MCF 10A (cell line): ENCODE measurements at regions not wholly inside any gene's neighbourhood (a gene's known extent, or its start where the extent isn't known, plus 50 kb on each side); places are given as distances from the start of the nearest gene placed in this dataset.

Experiments used
- BruUV-seq: library from RNA; stranded (reverse); fragments of 400-500 nt; replicated peaks from 2 replicates; lab custom pipeline; 2021; lab: Mats Ljungman, UMichigan
- CTCF ChIA-PET: fragments of 300-600 bp; sonication (Branson Sonifier 250); formaldehyde crosslinking; extraction: SDS; loops from one replicate; lab custom pipeline; 2021; ENCODE audit warnings: antibody characterized with exemption, inconsistent platforms; lab: Yijun Ruan, JAX
- POLR2A ChIA-PET: fragments of 300-600, 350-650 bp; sonication (Branson Sonifier 250); formaldehyde crosslinking; extraction: SDS; loops from one replicate; lab custom pipeline; 2020; ENCODE audit warnings: antibody characterized with exemption, inconsistent platforms; lab: Yijun Ruan, JAX
- DNase-seq: peaks from one replicate; pipeline ENCODE4 v3.0.0-alpha.2; 2018; ENCODE audit not compliant: unreplicated experiment
- H3K27ac Mint-ChIP-seq: one replicate; pipeline ENCODE4 v1.8.0; 2022; ENCODE audit warnings: mild to moderate bottlenecking, low read depth, mixed read lengths; ENCODE audit not compliant: unreplicated experiment
- H3K27me3 Mint-ChIP-seq: one replicate; pipeline ENCODE4 v1.8.0; 2022; ENCODE audit warnings: mixed read lengths; ENCODE audit not compliant: insufficient read depth, unreplicated experiment
- H3K36me3 Mint-ChIP-seq: one replicate; pipeline ENCODE4 v1.8.0; 2022; ENCODE audit warnings: mild to moderate bottlenecking, moderate library complexity, mixed read lengths; ENCODE audit not compliant: insufficient read depth, unreplicated experiment
- H3K4me1 Mint-ChIP-seq: one replicate; pipeline ENCODE4 v1.8.0; 2022; ENCODE audit warnings: mixed read lengths; ENCODE audit not compliant: insufficient read depth, unreplicated experiment
- H3K4me3 Mint-ChIP-seq: one replicate; pipeline ENCODE4 v1.8.0; 2022; ENCODE audit warnings: mild to moderate bottlenecking, moderate library complexity, mixed read lengths; ENCODE audit not compliant: unreplicated experiment
- H3K9me3 Mint-ChIP-seq: one replicate; pipeline ENCODE4 v1.8.0; 2022; ENCODE audit warnings: mixed read lengths; ENCODE audit not compliant: unreplicated experiment
- intact Hi-C: fragments of 100-400 bp; cut with micrococcal nuclease; formaldehyde crosslinking; loops from 2 replicates; pipeline ENCODE4 v1.14.1; 2022
- TF ChIP-seq, protein P1 (sequence below): fragments of 200-600 bp; IDR thresholded peaks from one replicate; pipeline ENCODE4 v1.8.0; 2022; ENCODE audit warnings: antibody characterized with exemption, mild to moderate bottlenecking; ENCODE audit not compliant: unreplicated experiment

DNA sequence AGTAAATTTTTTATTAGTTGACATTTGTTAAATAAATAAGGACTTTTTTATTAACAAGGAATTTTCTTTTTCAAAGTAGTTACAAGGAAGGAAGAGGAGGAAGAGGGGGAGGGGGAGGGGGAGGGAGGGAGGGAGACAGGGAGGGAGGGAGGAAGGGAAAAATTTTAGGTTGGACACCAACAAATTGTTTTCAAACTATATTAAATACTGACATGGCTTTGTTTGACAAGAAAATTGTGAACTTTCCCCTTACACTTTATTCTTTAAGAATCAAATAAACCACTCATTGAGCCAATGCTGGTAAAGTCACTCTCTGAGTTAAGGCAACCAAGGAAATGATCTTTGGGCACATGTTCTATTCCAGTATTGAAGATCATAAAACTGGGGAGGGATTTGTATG lies 115.7 kb upstream of the PPP2R3A start:
- peaks cover 8% of the 10 kb centered on the region for H3K9me3 Mint-ChIP-seq
- intact Hi-C loops: no loop called here
- DNase-seq: no peak
- no peak overlapping the region for H3K27ac Mint-ChIP-seq
- BruUV-seq: no TSS peak
- no peaks in the 10 kb centered on the region for H3K4me1 Mint-ChIP-seq
- H3K4me3 Mint-ChIP-seq: no peak overlapping the region
- peaks cover 42% of the 10 kb centered on the region for H3K27me3 Mint-ChIP-seq
- TF ChIP-seq, protein P1, sequence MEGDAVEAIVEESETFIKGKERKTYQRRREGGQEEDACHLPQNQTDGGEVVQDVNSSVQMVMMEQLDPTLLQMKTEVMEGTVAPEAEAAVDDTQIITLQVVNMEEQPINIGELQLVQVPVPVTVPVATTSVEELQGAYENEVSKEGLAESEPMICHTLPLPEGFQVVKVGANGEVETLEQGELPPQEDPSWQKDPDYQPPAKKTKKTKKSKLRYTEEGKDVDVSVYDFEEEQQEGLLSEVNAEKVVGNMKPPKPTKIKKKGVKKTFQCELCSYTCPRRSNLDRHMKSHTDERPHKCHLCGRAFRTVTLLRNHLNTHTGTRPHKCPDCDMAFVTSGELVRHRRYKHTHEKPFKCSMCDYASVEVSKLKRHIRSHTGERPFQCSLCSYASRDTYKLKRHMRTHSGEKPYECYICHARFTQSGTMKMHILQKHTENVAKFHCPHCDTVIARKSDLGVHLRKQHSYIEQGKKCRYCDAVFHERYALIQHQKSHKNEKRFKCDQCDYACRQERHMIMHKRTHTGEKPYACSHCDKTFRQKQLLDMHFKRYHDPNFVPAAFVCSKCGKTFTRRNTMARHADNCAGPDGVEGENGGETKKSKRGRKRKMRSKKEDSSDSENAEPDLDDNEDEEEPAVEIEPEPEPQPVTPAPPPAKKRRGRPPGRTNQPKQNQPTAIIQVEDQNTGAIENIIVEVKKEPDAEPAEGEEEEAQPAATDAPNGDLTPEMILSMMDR: no peak
- POLR2A ChIA-PET: no interaction called here
- CTCF ChIA-PET: no interaction called here
- H3K36me3 Mint-ChIP-seq: no peaks in the 10 kb centered on the region

DNA sequence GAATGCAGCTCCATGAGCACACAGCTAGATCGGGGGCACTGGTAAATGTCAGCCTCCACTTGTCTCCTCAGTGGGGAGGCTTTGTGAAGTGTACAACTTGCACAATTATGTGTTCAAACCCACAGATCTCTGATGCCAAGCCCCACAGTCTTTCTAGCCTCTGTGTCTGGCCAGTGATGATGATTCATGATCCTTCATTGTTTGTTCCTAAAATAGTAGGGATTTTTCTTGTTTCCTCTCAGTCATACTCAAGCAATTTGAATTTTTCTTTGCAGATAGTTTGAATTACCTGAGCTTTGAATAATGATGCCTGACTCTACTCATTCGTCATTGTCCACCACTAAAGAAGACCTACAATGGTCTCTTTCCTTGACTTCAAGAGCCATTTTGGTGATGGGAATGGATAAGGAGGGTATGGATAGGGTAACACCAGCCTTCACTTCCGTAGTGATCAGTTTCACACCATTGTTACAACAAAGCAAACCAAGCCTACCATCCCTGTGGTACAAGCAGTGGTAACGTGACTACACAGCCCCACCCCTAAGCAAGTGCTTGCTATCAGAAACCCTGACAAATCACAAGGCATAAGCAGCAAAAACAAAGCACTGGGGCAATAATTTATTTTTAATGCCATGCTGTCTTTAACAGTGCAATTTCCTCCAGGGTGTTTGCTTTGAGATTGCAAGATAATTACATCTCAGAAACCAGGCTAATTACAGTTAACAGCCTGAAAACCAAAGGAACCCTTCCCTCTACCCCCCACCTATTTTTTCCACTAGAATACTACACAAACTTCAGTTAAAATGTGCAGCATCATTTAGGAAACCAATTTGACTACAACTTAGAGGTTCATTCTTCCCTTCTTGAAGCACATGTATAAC lies 114.1 kb upstream of the PPP2R3A start:
- peaks cover 37% of the 10 kb centered on the region for H3K27me3 Mint-ChIP-seq
- TF ChIP-seq, protein P1: no peak
- peak; percentile 1 for DNase-seq
- no TSS peak for BruUV-seq
- no peaks in the 10 kb centered on the region for H3K36me3 Mint-ChIP-seq
- H3K27ac Mint-ChIP-seq: no peak overlapping the region
- ChIA-PET CTCF (interaction anchor here (0.6 kb wide), 1 partner anchor 191 kb away, joined by 3 read pairs; no protein-coding TSS in a partner anchor), POLR2A (no interaction called here)
- H3K4me1 Mint-ChIP-seq: no peaks in the 10 kb centered on the region
- H3K9me3 Mint-ChIP-seq: peaks cover 8% of the 10 kb centered on the region
- intact Hi-C loops: no loop called here
- H3K4me3 Mint-ChIP-seq: no peak overlapping the region

DNA sequence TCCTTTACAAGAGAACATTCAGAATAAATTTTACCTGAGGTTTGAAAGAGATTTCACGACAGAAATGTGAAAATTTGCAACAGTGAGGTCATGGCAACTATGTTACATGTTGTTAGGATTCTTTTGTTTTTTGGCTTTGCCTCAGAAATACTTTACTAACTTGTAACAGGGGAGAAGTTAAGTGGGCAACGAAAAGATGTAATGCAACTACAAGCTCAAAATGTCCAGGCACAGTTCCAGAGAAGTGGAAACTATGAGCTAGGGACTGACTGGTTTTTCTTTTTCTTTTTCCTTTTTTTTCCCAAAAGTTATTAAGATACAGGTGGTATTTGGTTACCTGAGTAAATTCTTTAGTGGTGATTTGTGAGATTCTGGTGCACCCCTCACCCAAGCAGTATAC lies 111.5 kb upstream of the PPP2R3A start:
- intact Hi-C loops: no loop called here
- Mint-ChIP-seq H3K27me3 (peaks cover 26% of the 10 kb centered on the region), H3K9me3 (no peaks in the 10 kb centered on the region), H3K36me3 (no peaks in the 10 kb centered on the region), H3K4me1 (no peaks in the 10 kb centered on the region), H3K4me3 (no peak overlapping the region), H3K27ac (no peak overlapping the region)
- CTCF ChIA-PET: interaction anchor here (0.6 kb wide), 1 partner anchor 1195 kb away, joined by 3 read pairs; no protein-coding TSS in a partner anchor
- DNase-seq: no peak
- BruUV-seq: no TSS peak
- POLR2A ChIA-PET: interaction anchor here (0.6 kb wide), 1 partner anchor 354 kb away, joined by 3 read pairs; no protein-coding TSS in a partner anchor
- TF ChIP-seq, protein P1: no peak

DNA sequence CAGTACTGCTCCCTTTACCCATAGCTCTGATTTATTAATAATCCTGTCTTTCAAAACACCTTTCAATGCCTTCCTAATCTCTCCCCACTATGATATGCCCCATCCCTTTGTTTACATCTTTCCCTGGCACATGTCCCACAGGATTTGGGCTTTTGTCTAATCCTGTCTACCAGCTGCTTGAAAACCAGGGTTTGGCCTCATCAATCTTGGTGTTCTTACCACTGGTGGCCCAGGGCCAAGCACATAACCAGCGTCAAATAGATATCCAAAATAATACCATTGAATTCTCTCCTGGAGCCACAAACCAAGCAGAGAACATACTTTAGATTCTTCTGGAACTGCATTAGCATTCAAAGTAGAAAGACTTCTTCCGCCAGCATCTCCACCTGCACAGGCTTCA lies 104.8 kb upstream of the PPP2R3A start:
- no peak overlapping the region for H3K4me3 Mint-ChIP-seq
- intact Hi-C loops: no loop called here
- no peak for DNase-seq
- peaks cover 12% of the 10 kb centered on the region for H3K27me3 Mint-ChIP-seq
- no TSS peak for BruUV-seq
- TF ChIP-seq, protein P1: no peak
- ChIA-PET CTCF (no interaction called here), POLR2A (no interaction called here)
- no peak overlapping the region for H3K27ac Mint-ChIP-seq
- H3K9me3 Mint-ChIP-seq: no peaks in the 10 kb centered on the region
- H3K4me1 Mint-ChIP-seq: no peaks in the 10 kb centered on the region
- no peaks in the 10 kb centered on the region for H3K36me3 Mint-ChIP-seq
